Lower lobe of right lung (tissue), 2 donors: ENCODE measurements at regions not wholly inside any gene's neighbourhood (a gene's known extent, or its start where the extent isn't known, plus 50 kb on each side); places are given as distances from the start of the nearest gene placed in this dataset.

Source experiments
- ATAC-seq, 2 donors: fragments of 200-7000 bp; cut with Tn5 transposase; one replicate each; pipeline ENCODE4 v1.9.1; 2020 to 2022; ENCODE audit warnings: mild to moderate bottlenecking in 2 of 2, moderate library complexity in 2 of 2
- DNase-seq: peaks from one replicate; pipeline ENCODE4 v3.0.0-alpha.2; 2020
- H3K27ac ChIP-seq: fragments of 200-600 bp; one replicate; pipeline ENCODE4 v1.8.0; 2022
- H3K27me3 ChIP-seq: fragments of 200-600 bp; one replicate; pipeline ENCODE4 v1.8.0; 2022; ENCODE audit warnings: low read depth
- H3K36me3 ChIP-seq: fragments of 200-600 bp; one replicate; pipeline ENCODE4 v1.8.0; 2022; ENCODE audit warnings: mild to moderate bottlenecking
- H3K4me1 ChIP-seq: fragments of 200-600 bp; one replicate; pipeline ENCODE4 v1.8.0; 2022
- H3K4me3 ChIP-seq: fragments of 200-600 bp; one replicate; pipeline ENCODE4 v1.8.0; 2022; ENCODE audit warnings: mild to moderate bottlenecking
- H3K9me3 ChIP-seq: fragments of 200-600 bp; one replicate; pipeline ENCODE4 v1.8.0; 2022
- CTCF ChIP-seq: fragments of 200-600 bp; IDR thresholded peaks from one replicate; pipeline ENCODE4 v1.8.0; 2022; ENCODE audit warnings: antibody characterized with exemption, mild to moderate bottlenecking
- intact Hi-C: fragments of 100-400 bp; cut with DNase I; formaldehyde crosslinking; loops from one replicate; pipeline ENCODE4 v1.11.0; 2022
- donor health status: DM: no; HTN: yes; CAD: no; lungs with severe emphysema.

DNA sequence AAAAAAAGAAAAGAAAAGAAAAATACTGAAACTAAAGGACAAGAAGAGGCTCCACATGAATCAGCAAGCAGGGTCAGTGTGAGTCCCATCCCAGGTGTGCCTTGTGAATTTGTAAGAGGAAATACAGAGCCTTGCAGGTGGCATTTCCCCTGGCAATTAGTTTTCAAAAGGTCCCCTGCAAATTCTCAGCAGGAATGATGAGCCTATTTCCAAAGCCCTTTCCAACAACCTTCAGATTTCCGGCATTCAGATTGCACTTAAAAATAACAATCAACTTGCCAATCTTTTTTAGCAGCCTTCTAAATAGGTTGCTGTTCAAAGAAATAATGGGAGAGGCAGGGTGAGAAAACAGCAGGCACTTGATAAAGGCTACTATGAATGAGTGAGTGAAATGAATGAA, 66.4 kb upstream of the OR13H1 start:
- intact Hi-C loops: no loop called here
- DNase-seq: no peak
- H3K4me3 ChIP-seq: no peak overlapping the region
- TF ChIP-seq CTCF: no peak
- H3K4me1 ChIP-seq: no peaks in the 10 kb centered on the region
- no peak for ATAC-seq
- no peak overlapping the region for H3K27ac ChIP-seq
- H3K36me3 ChIP-seq: no peaks in the 10 kb centered on the region
- no peaks in the 10 kb centered on the region for H3K9me3 ChIP-seq
- H3K27me3 ChIP-seq: no peaks in the 10 kb centered on the region
